ENCODE measurements at regions not wholly inside any gene's neighbourhood (a gene's known extent, or its start where the extent isn't known, plus 50 kb on each side); places are given as distances from the start of the nearest gene placed in this dataset.

- Histone ChIP-seq H3K4me1 (ENCODE audit: control insufficient read depth, insufficient read depth, low read length) (no peaks in the 10 kb centered on the region), H3K36me3 (ENCODE audit: insufficient read depth, low read length) (no peaks in the 10 kb centered on the region), H3K9ac (ENCODE audit: low read depth, low read length) (no peak overlapping the region), H3K4me3 (ENCODE audit: low read length) (no peak overlapping the region), H3K27me3 (ENCODE audit: control insufficient read depth, insufficient read depth, low read length) (no peaks in the 10 kb centered on the region), H3K4me2 (ENCODE audit: low read length) (no peak overlapping the region), H3K9me3 (replicated peaks; ENCODE audit: low read length) (no peaks in the 10 kb centered on the region)
Measured at GRCh38 chr17:14488958-14489550, 188.2 kb downstream of the HS3ST3B1 start.

- Histone ChIP-seq H3K27me3 (ENCODE audit: control insufficient read depth, insufficient read depth, low read length) (no peaks in the 10 kb centered on the region), H3K4me1 (ENCODE audit: control insufficient read depth, insufficient read depth, low read length) (no peaks in the 10 kb centered on the region)
Measured at GRCh38 chr17:14487068-14487467, 186.2 kb downstream of the HS3ST3B1 start.

GRCh38 chr17:14482715-14483114 lies 181.8 kb downstream of the HS3ST3B1 start:
- no peaks in the 10 kb centered on the region for H3K4me1 ChIP-seq (ENCODE audit: control insufficient read depth, insufficient read depth, low read length)
- no peaks in the 10 kb centered on the region for H3K27me3 ChIP-seq (ENCODE audit: control insufficient read depth, insufficient read depth, low read length)
- H3K36me3 ChIP-seq (ENCODE audit: insufficient read depth, low read length), result no peaks in the 10 kb centered on the region
- no peak overlapping the region for H3K4me2 ChIP-seq (ENCODE audit: low read length)
- H3K4me3 ChIP-seq (ENCODE audit: low read length), result no peak overlapping the region
- H3K9ac ChIP-seq (ENCODE audit: low read depth, low read length), result no peak overlapping the region
- H3K9me3 ChIP-seq (replicated peaks; ENCODE audit: low read length), result no peaks in the 10 kb centered on the region

More at GRCh38 chr17:14487068-14487467, 186.2 kb downstream of the HS3ST3B1 start:
- Histone ChIP-seq H3K4me2 (ENCODE audit: low read length) (no peak overlapping the region), H3K4me3 (ENCODE audit: low read length) (no peak overlapping the region), H3K36me3 (ENCODE audit: insufficient read depth, low read length) (no peaks in the 10 kb centered on the region), H3K9me3 (replicated peaks; ENCODE audit: low read length) (no peaks in the 10 kb centered on the region), H3K9ac (ENCODE audit: low read depth, low read length) (no peak overlapping the region)

GRCh38 chr17:14481664-14482063 lies 180.8 kb downstream of the HS3ST3B1 start:
- H3K9me3 ChIP-seq (replicated peaks; ENCODE audit: low read length), result no peaks in the 10 kb centered on the region
- H3K4me1 ChIP-seq (ENCODE audit: control insufficient read depth, insufficient read depth, low read length), result no peaks in the 10 kb centered on the region
- no peak overlapping the region for H3K9ac ChIP-seq (ENCODE audit: low read depth, low read length)
- H3K27me3 ChIP-seq (ENCODE audit: control insufficient read depth, insufficient read depth, low read length), result no peaks in the 10 kb centered on the region
- no peak overlapping the region for H3K4me2 ChIP-seq (ENCODE audit: low read length)
- H3K36me3 ChIP-seq (ENCODE audit: insufficient read depth, low read length), result no peaks in the 10 kb centered on the region
- H3K4me3 ChIP-seq (ENCODE audit: low read length), result no peak overlapping the region

- Histone ChIP-seq H3K9ac (ENCODE audit: low read depth, low read length) (no peak overlapping the region), H3K9me3 (replicated peaks; ENCODE audit: low read length) (no peaks in the 10 kb centered on the region), H3K4me2 (ENCODE audit: low read length) (no peak overlapping the region), H3K27me3 (ENCODE audit: control insufficient read depth, insufficient read depth, low read length) (no peaks in the 10 kb centered on the region), H3K36me3 (ENCODE audit: insufficient read depth, low read length) (no peaks in the 10 kb centered on the region), H3K4me3 (ENCODE audit: low read length) (no peak overlapping the region), H3K4me1 (ENCODE audit: control insufficient read depth, insufficient read depth, low read length) (peaks cover 8% of the 10 kb centered on the region)
Measured at GRCh38 chr17:14474591-14474990, 173.7 kb downstream of the HS3ST3B1 start.

GRCh38 chr17:14471052-14471451 lies 170.2 kb downstream of the HS3ST3B1 start:
- no peaks in the 10 kb centered on the region for H3K36me3 ChIP-seq (ENCODE audit: insufficient read depth, low read length)
- no peak overlapping the region for H3K9ac ChIP-seq (ENCODE audit: low read depth, low read length)
- H3K4me2 ChIP-seq (ENCODE audit: low read length), result peak overlapping the region; percentile 19
- H3K9me3 ChIP-seq (replicated peaks; ENCODE audit: low read length), result no peaks in the 10 kb centered on the region
- peaks cover 8% of the 10 kb centered on the region for H3K4me1 ChIP-seq (ENCODE audit: control insufficient read depth, insufficient read depth, low read length)
- H3K4me3 ChIP-seq (ENCODE audit: low read length), result peak overlapping the region; percentile 19
- no peaks in the 10 kb centered on the region for H3K27me3 ChIP-seq (ENCODE audit: control insufficient read depth, insufficient read depth, low read length)

- H3K4me1 ChIP-seq (ENCODE audit: control insufficient read depth, insufficient read depth, low read length), result peaks cover 8% of the 10 kb centered on the region
- H3K4me3 ChIP-seq (ENCODE audit: low read length), result no peak overlapping the region
- H3K36me3 ChIP-seq (ENCODE audit: insufficient read depth, low read length), result no peaks in the 10 kb centered on the region
- H3K9ac ChIP-seq (ENCODE audit: low read depth, low read length), result no peak overlapping the region
- H3K4me2 ChIP-seq (ENCODE audit: low read length), result peak overlapping the region; percentile 19
- no peaks in the 10 kb centered on the region for H3K27me3 ChIP-seq (ENCODE audit: control insufficient read depth, insufficient read depth, low read length)
- H3K9me3 ChIP-seq (replicated peaks; ENCODE audit: low read length), result no peaks in the 10 kb centered on the region
Measured at GRCh38 chr17:14470417-14470816, 169.5 kb downstream of the HS3ST3B1 start.

DNA sequence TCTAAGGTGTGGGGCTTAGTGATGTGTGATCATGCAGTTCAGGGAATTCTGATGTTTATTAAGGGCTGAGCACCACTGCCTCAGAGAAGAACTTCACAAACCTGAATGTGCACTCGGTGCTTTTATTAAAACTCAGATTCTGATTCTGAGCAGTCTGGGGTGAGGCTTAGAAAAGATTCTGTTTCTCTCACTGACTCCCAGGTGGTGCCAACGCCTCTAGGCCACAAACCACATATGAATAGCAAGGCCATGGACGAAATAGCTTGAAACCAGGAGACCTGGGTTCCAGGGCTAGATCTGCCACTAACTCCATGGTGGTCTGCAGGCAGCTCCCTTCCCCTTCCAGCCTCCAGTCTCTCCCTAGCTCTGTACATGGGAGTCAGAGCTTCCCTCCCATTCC lies 169.1 kb downstream of the HS3ST3B1 start:
- H3K9me3 ChIP-seq (replicated peaks; ENCODE audit: low read length), result no peaks in the 10 kb centered on the region
- peaks cover 12% of the 10 kb centered on the region for H3K4me1 ChIP-seq (ENCODE audit: control insufficient read depth, insufficient read depth, low read length)
- H3K36me3 ChIP-seq (ENCODE audit: insufficient read depth, low read length), result no peaks in the 10 kb centered on the region
- H3K4me2 ChIP-seq (ENCODE audit: low read length), result no peak overlapping the region
- no peak overlapping the region for H3K9ac ChIP-seq (ENCODE audit: low read depth, low read length)
- H3K4me3 ChIP-seq (ENCODE audit: low read length), result no peak overlapping the region
- H3K27me3 ChIP-seq (ENCODE audit: control insufficient read depth, insufficient read depth, low read length), result no peaks in the 10 kb centered on the region

GRCh38 chr17:14468858-14469257 lies 168.0 kb downstream of the HS3ST3B1 start:
- Histone ChIP-seq H3K27me3 (ENCODE audit: control insufficient read depth, insufficient read depth, low read length) (no peaks in the 10 kb centered on the region), H3K4me1 (ENCODE audit: control insufficient read depth, insufficient read depth, low read length) (peaks cover 18% of the 10 kb centered on the region), H3K9ac (ENCODE audit: low read depth, low read length) (no peak overlapping the region), H3K9me3 (replicated peaks; ENCODE audit: low read length) (no peaks in the 10 kb centered on the region), H3K36me3 (ENCODE audit: insufficient read depth, low read length) (no peaks in the 10 kb centered on the region), H3K4me2 (ENCODE audit: low read length) (no peak overlapping the region), H3K4me3 (ENCODE audit: low read length) (no peak overlapping the region)

DNA sequence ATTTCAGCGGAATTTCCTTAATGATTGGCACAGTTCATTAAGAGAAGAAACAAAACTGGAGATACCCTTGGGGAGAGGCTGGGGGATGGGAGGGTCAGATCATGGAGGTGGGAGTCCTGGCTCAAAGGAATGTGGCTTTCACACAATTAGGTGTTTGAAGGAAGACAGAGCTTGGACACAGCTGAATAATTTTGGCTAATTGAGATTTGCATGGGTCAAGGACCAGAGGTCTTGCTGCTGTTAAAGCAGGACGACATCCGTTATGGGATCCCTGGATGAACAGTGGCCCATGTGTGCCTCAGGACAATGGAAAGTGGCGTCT lies 160.3 kb downstream of the HS3ST3B1 start:
- no peaks in the 10 kb centered on the region for H3K36me3 ChIP-seq (ENCODE audit: insufficient read depth, low read length)
- no peak overlapping the region for H3K9ac ChIP-seq (ENCODE audit: low read depth, low read length)
- H3K27me3 ChIP-seq (ENCODE audit: control insufficient read depth, insufficient read depth, low read length), result no peaks in the 10 kb centered on the region
- peaks cover 10% of the 10 kb centered on the region for H3K4me1 ChIP-seq (ENCODE audit: control insufficient read depth, insufficient read depth, low read length)
- no peaks in the 10 kb centered on the region for H3K9me3 ChIP-seq (replicated peaks; ENCODE audit: low read length)
- H3K4me2 ChIP-seq (ENCODE audit: low read length), result no peak overlapping the region
- no peak overlapping the region for H3K4me3 ChIP-seq (ENCODE audit: low read length)

- Histone ChIP-seq H3K4me1 (ENCODE audit: control insufficient read depth, insufficient read depth, low read length) (peaks cover 10% of the 10 kb centered on the region), H3K27me3 (ENCODE audit: control insufficient read depth, insufficient read depth, low read length) (no peaks in the 10 kb centered on the region), H3K9me3 (replicated peaks; ENCODE audit: low read length) (no peaks in the 10 kb centered on the region), H3K9ac (ENCODE audit: low read depth, low read length) (no peak overlapping the region), H3K4me3 (ENCODE audit: low read length) (no peak overlapping the region), H3K4me2 (ENCODE audit: low read length) (no peak overlapping the region), H3K36me3 (ENCODE audit: insufficient read depth, low read length) (no peaks in the 10 kb centered on the region)
Measured at GRCh38 chr17:14460516-14461226, 159.8 kb downstream of the HS3ST3B1 start.

- no peaks in the 10 kb centered on the region for H3K27me3 ChIP-seq (ENCODE audit: control insufficient read depth, insufficient read depth, low read length)
- H3K9me3 ChIP-seq (replicated peaks; ENCODE audit: low read length), result no peaks in the 10 kb centered on the region
- peaks cover 6% of the 10 kb centered on the region for H3K4me1 ChIP-seq (ENCODE audit: control insufficient read depth, insufficient read depth, low read length)
- H3K4me3 ChIP-seq (ENCODE audit: low read length), result no peak overlapping the region
- no peak overlapping the region for H3K4me2 ChIP-seq (ENCODE audit: low read length)
- no peaks in the 10 kb centered on the region for H3K36me3 ChIP-seq (ENCODE audit: insufficient read depth, low read length)
- no peak overlapping the region for H3K9ac ChIP-seq (ENCODE audit: low read depth, low read length)
Measured at GRCh38 chr17:14459955-14460354, 159.1 kb downstream of the HS3ST3B1 start.

Data from skeletal muscle satellite cell (primary cell).